Liver (tissue), 8 donors: ENCODE measurements at regions not wholly inside any gene's neighbourhood (a gene's known extent, or its start where the extent isn't known, plus 50 kb on each side); places are given as distances from the start of the nearest gene placed in this dataset.

ENCODE experiments used
- DNase-seq: peaks from one replicate; pipeline ENCODE4 v3.0.0-alpha.2; 2017; ENCODE audit warnings: low spot score
- H3K27ac ChIP-seq, 2 donors: one replicate each; pipeline ENCODE4 v1.7.0; 2013; ENCODE audit warnings: inconsistent platforms in 2 of 2, low read length in 2 of 2, control low read depth in 1 of 2, low read depth in 1 of 2, mild to moderate bottlenecking in 1 of 2
- H3K27me3 ChIP-seq, 4 donors: one replicate each; pipeline versions ENCODE4 v1.6.1 to v1.7.0; 2013; ENCODE audit warnings: low read length in 3 of 4, inconsistent platforms in 1 of 4, mild to moderate bottlenecking in 1 of 4, moderate library complexity in 1 of 4; ENCODE audit not compliant: control insufficient read depth in 4 of 4, insufficient read depth in 4 of 4
- H3K36me3 ChIP-seq, 4 donors: one replicate each; pipeline versions ENCODE4 v1.6.1 to v1.7.0; 2013; ENCODE audit warnings: low read length in 3 of 4, mild to moderate bottlenecking in 3 of 4, low read depth in 1 of 4, moderate library complexity in 1 of 4; ENCODE audit not compliant: control insufficient read depth in 4 of 4, insufficient read depth in 3 of 4
- H3K4me1 ChIP-seq, 4 donors: one replicate each; pipeline versions ENCODE4 v1.6.1 to v1.7.0; 2013; ENCODE audit warnings: low read length in 3 of 4, mild to moderate bottlenecking in 3 of 4, moderate library complexity in 1 of 4; ENCODE audit not compliant: control insufficient read depth in 4 of 4, insufficient read depth in 4 of 4
- H3K4me3 ChIP-seq, 3 donors: one replicate each; pipeline versions ENCODE4 v1.6.1 to v1.7.0; 2013; ENCODE audit warnings: low read length in 3 of 3, control low read depth in 1 of 3, low read depth in 1 of 3, mild to moderate bottlenecking in 1 of 3
- H3K9ac ChIP-seq, 2 donors: one replicate each; pipeline ENCODE4 v1.7.0; 2013; ENCODE audit warnings: low read length in 2 of 2, mild to moderate bottlenecking in 2 of 2, moderate library complexity in 2 of 2, control low read depth in 1 of 2, low read depth in 1 of 2
- H3K9me3 ChIP-seq, 4 donors: one replicate each; pipeline versions ENCODE4 v1.6.1 to v1.7.0; 2013; ENCODE audit warnings: low read length in 3 of 4; ENCODE audit not compliant: control insufficient read depth in 4 of 4
- EGR1 ChIP-seq, 2 donors: IDR thresholded peaks; 2 replicates each; pipeline ENCODE4 v1.6.1; 2016 to 2018; ENCODE audit warnings: antibody characterized with exemption in 2 of 2, low read depth in 2 of 2
- FOXA1 ChIP-seq: IDR thresholded peaks from 2 replicates; pipeline ENCODE4 v1.6.1; 2016; ENCODE audit warnings: antibody characterized with exemption
- FOXA2 ChIP-seq: IDR thresholded peaks from 2 replicates; pipeline ENCODE4 v1.6.1; 2016; ENCODE audit warnings: antibody characterized with exemption
- GABPA ChIP-seq, 2 donors: IDR thresholded peaks in 1 of 2; conservative IDR thresholded peaks in 1 of 2; 2 replicates each; pipeline ENCODE4 v1.6.1; 2016; ENCODE audit warnings: antibody characterized with exemption in 2 of 2, mild to moderate bottlenecking in 1 of 2, moderate library complexity in 1 of 2
- HNF4A ChIP-seq, 2 donors: conservative IDR thresholded peaks; 2 replicates each; pipeline ENCODE4 v1.6.1; 2016; ENCODE audit warnings: antibody characterized with exemption in 2 of 2, mild to moderate bottlenecking in 2 of 2
- HNF4G ChIP-seq: IDR thresholded peaks from 2 replicates; pipeline ENCODE4 v1.6.1; 2016; ENCODE audit warnings: antibody characterized with exemption
- JUND ChIP-seq, 2 donors: IDR thresholded peaks; 2 replicates each; pipeline ENCODE4 v1.6.1; 2016; ENCODE audit warnings: antibody characterized with exemption in 2 of 2
- NR2F2 ChIP-seq: IDR thresholded peaks from 2 replicates; pipeline ENCODE4 v1.6.1; 2016; ENCODE audit warnings: antibody characterized with exemption
- RAD21 ChIP-seq, 2 donors: IDR thresholded peaks; 2 replicates each; pipeline ENCODE4 v1.6.1; 2016; ENCODE audit warnings: antibody characterized with exemption in 2 of 2, mild to moderate bottlenecking in 2 of 2
- RXRA ChIP-seq, 2 donors: IDR thresholded peaks; 2 replicates each; pipeline ENCODE4 v1.6.1; 2017 to 2018; ENCODE audit warnings: antibody characterized with exemption in 2 of 2, mild to moderate bottlenecking in 1 of 2
- SP1 ChIP-seq: IDR thresholded peaks from 2 replicates; pipeline ENCODE4 v1.6.1; 2018; ENCODE audit warnings: antibody characterized with exemption, mild to moderate bottlenecking
- TAF1 ChIP-seq: conservative IDR thresholded peaks from 2 replicates; pipeline ENCODE4 v1.6.1; 2016; ENCODE audit warnings: antibody characterized with exemption, mild to moderate bottlenecking
- YY1 ChIP-seq: IDR thresholded peaks from 2 replicates; pipeline ENCODE4 v1.6.1; 2016; ENCODE audit warnings: antibody characterized with exemption, mild to moderate bottlenecking
- WGBS: extraction: QIAGEN DNeasy Blood & Tissue Kit; methylation state at CpG from one replicate; pipeline ENCODE4 v1.1.7; 2013; 5-methylcytosine and 5-hydroxymethylcytosine counted together
- TF ChIP-seq, protein P1 (sequence below): IDR thresholded peaks from 2 replicates; pipeline ENCODE4 v1.6.1; 2016; ENCODE audit warnings: antibody characterized with exemption
- TF ChIP-seq, protein P2 (sequence below): IDR thresholded peaks from 2 replicates; pipeline ENCODE4 v1.6.1; 2016; ENCODE audit warnings: antibody characterized with exemption
- TF ChIP-seq, protein P3 (sequence below): IDR thresholded peaks from 2 replicates; pipeline ENCODE4 v1.6.1; 2016; ENCODE audit warnings: antibody characterized with exemption
- TF ChIP-seq, protein P4 (sequence below): fragments of 150-350 bp; IDR thresholded peaks from 2 replicates; pipeline ENCODE4 v1.5.1; 2017; ENCODE audit warnings: improper control_type of control experiment, low read depth, low read length; ENCODE audit not compliant: missing input control
- donor health status: healthy.
- donor health status: healthy.
- donor health status: healthy.
- donor health status: healthy.
- donor health status: healthy.

DNA sequence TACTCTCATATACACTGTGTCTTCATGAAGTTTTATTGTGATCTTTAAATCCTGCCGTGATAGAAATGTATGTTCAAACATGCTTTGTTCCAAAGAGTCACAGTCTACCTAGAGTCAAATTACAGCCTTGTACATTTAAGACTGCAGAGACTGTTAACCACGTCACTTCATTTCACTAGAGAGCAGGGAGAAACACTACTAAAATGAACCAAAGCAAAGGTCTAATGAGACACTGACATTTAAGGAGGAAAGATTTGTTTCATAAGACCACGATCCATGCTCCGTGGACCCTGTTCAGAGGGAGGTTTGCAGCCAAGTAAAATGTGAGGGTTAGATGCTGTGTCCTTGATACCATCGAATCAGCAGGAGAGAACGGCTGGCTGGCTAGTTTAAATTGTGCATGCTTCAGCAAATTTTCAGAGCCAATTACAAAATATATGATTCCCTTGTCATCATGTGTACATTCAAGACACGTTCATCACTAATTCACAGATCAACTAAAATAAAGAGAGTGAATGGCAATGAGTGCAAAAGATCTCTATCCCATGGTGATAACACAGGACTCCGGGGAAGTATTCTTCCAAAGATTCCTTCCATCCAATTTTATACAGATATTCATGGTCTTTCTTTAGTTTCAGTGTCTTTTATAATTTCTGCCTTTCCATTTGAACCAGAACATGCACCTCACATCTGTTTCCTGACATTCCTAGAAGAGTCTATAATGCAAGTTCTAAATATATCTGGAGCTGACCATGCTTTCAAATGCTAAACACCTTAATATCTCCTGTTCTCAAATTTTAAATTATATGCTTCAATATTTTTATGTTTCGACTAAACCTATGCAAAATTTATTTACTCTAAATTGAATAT, 960.9 kb upstream of the FAT3 start (continued):
- TF ChIP-seq EGR1 (IDR thresholded peaks at IDR 0.05; ENCODE audit: low read depth in 2 of 2) (no peak), SP1 (no peak), RAD21 (IDR thresholded peaks at IDR 0.05) (no peak), JUND (IDR thresholded peaks at IDR 0.05) (no peak), HNF4A (conservative IDR thresholded peaks at IDR 0.05) (no peak)

DNA sequence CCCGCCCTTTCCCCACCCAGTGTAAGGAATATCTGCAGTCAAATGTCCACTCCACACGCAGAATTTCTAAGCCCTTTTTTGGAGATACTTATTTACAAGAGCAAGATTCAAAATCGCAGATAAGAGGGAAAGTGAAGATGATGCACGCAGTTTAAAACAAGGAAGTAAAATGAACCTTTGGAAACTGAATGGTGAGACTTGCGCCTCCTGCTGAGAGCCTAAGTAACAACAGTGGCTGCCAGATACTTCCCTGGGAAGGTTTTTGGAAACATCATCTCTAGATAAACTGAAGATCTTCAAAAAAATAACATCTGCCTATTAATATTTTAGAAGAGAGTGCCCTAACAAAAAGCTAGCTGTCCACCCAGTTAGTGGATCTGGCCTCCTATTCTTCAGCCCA, 963.1 kb upstream of the FAT3 start:
- Histone ChIP-seq H3K27ac (no peak overlapping the region), H3K27me3 (peaks cover 0 to 2% (median 0%) of the 10 kb centered on the region in 4 donors), H3K4me1 (no peaks in the 10 kb centered on the region), H3K9ac (no peak overlapping the region), H3K9me3 (no peaks in the 10 kb centered on the region), H3K36me3 (no peaks in the 10 kb centered on the region), H3K4me3 (no peak overlapping the region)
- TF ChIP-seq FOXA2 (no peak), RXRA (IDR thresholded peaks at IDR 0.05) (no peak), YY1 (no peak), RAD21 (IDR thresholded peaks at IDR 0.05) (no peak), JUND (IDR thresholded peaks at IDR 0.05) (no peak), FOXA1 (no peak), TAF1 (no peak), EGR1 (IDR thresholded peaks at IDR 0.05; ENCODE audit: low read depth in 2 of 2) (no peak), SP1 (no peak), HNF4G (no peak)
- TF ChIP-seq, protein P1, sequence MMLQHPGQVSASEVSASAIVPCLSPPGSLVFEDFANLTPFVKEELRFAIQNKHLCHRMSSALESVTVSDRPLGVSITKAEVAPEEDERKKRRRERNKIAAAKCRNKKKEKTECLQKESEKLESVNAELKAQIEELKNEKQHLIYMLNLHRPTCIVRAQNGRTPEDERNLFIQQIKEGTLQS = no peak
- TF ChIP-seq, protein P2, sequence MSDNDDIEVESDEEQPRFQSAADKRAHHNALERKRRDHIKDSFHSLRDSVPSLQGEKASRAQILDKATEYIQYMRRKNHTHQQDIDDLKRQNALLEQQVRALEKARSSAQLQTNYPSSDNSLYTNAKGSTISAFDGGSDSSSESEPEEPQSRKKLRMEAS = no peak
- TF ChIP-seq, protein P3, sequence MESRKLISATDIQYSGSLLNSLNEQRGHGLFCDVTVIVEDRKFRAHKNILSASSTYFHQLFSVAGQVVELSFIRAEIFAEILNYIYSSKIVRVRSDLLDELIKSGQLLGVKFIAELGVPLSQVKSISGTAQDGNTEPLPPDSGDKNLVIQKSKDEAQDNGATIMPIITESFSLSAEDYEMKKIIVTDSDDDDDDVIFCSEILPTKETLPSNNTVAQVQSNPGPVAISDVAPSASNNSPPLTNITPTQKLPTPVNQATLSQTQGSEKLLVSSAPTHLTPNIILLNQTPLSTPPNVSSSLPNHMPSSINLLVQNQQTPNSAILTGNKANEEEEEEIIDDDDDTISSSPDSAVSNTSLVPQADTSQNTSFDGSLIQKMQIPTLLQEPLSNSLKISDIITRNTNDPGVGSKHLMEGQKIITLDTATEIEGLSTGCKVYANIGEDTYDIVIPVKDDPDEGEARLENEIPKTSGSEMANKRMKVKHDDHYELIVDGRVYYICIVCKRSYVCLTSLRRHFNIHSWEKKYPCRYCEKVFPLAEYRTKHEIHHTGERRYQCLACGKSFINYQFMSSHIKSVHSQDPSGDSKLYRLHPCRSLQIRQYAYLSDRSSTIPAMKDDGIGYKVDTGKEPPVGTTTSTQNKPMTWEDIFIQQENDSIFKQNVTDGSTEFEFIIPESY = no peak
- TF ChIP-seq, protein P4, sequence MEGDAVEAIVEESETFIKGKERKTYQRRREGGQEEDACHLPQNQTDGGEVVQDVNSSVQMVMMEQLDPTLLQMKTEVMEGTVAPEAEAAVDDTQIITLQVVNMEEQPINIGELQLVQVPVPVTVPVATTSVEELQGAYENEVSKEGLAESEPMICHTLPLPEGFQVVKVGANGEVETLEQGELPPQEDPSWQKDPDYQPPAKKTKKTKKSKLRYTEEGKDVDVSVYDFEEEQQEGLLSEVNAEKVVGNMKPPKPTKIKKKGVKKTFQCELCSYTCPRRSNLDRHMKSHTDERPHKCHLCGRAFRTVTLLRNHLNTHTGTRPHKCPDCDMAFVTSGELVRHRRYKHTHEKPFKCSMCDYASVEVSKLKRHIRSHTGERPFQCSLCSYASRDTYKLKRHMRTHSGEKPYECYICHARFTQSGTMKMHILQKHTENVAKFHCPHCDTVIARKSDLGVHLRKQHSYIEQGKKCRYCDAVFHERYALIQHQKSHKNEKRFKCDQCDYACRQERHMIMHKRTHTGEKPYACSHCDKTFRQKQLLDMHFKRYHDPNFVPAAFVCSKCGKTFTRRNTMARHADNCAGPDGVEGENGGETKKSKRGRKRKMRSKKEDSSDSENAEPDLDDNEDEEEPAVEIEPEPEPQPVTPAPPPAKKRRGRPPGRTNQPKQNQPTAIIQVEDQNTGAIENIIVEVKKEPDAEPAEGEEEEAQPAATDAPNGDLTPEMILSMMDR = no peak
- no peak for DNase-seq
- 49% methylated on average over 5 of the region's 5 CpGs for WGBS

DNA sequence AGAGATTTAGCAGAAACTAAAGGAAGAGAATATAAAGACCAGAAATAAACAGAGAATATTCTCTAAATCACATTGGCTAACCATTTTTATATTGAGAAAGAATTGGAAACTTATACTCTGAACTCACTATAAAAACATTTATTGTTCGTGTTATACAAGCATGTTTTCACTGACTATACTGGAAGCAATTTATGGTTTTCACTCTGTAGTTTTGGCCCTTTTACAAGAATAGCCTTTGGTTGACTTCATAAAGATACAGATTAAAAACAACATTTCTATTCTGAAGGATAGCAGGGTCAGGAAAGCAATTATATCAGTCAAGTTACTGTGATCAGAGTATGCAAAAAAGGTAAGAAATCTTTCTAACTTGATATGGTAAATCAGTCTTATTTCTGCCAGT, 965.7 kb upstream of the FAT3 start:
- no peak overlapping the region for H3K4me3 ChIP-seq
- no peak overlapping the region for H3K27ac ChIP-seq
- no peaks in the 10 kb centered on the region for H3K4me1 ChIP-seq
- H3K9me3 ChIP-seq = no peaks in the 10 kb centered on the region
- TF ChIP-seq, protein P2 = no peak
- TF ChIP-seq HNF4A (conservative IDR thresholded peaks at IDR 0.05) = no peak
- TF ChIP-seq GABPA (IDR thresholded peaks at IDR 0.05 in 1 of 2, conservative IDR thresholded peaks at IDR 0.05 in 1 of 2) = no peak
- no peak for TF ChIP-seq JUND (IDR thresholded peaks at IDR 0.05)
- no peak for TF ChIP-seq HNF4G
- no peak for TF ChIP-seq NR2F2
- no peaks in the 10 kb centered on the region for H3K36me3 ChIP-seq
- DNase-seq = no peak
- H3K27me3 ChIP-seq = peaks cover 0 to 2% (median 0%) of the 10 kb centered on the region in 4 donors
- no peak overlapping the region for H3K9ac ChIP-seq
- WGBS = 52% methylated on average over 1 of the region's 1 CpG
